HepG2 (cell line): ENCODE measurements at regions not wholly inside any gene's neighbourhood (a gene's known extent, or its start where the extent isn't known, plus 50 kb on each side); places are given as distances from the start of the nearest gene placed in this dataset.

Source experiments
- ATAC-seq: fragments of 200-7000 bp; cut with Tn5 transposase; 3 replicates; pipeline ENCODE4 v1.9.1; 2020; ENCODE audit warnings: mild to moderate bottlenecking, moderate library complexity
- BruUV-seq: library from RNA; stranded (reverse); fragments of 400-500 nt; replicated peaks from 2 replicates; lab custom pipeline; 2021; lab: Mats Ljungman, UMichigan
- CTCF ChIA-PET: fragments of 300-600 bp; formaldehyde crosslinking; extraction: SDS; loops from one replicate; lab custom pipeline; 2021; ENCODE audit warnings: low total read pairs, inconsistent platforms, low intra/inter-chr PET ratio; lab: Yijun Ruan, JAX
- POLR2A ChIA-PET: fragments of 350-600 bp; sonication (Branson Sonifier 250); formaldehyde crosslinking; loops from one replicate; lab custom pipeline; 2020; ENCODE audit warnings: antibody characterized with exemption, inconsistent platforms; lab: Yijun Ruan, JAX
- DNase-seq: peaks from one replicate; pipeline ENCODE4 v3.0.0-alpha.2; 2015; ENCODE audit warnings: low spot score
- FAIRE-seq: peaks from 3 replicates; lab custom pipeline; 2011; peaks lifted over from hg19 to GRCh38; lab: Jason Lieb, UNC
- H2AFZ ChIP-seq: one replicate; pipeline ENCODE4 v1.6.1; 2011; ENCODE audit warnings: low read length, inconsistent platforms
- H3K27ac ChIP-seq: fragments of 300-600 bp; 3 replicates; pipeline ENCODE4 v1.8.0; 2011; ENCODE audit warnings: mixed run types, mild to moderate bottlenecking, mixed read lengths, low read length, inconsistent platforms; ENCODE audit not compliant: insufficient read depth; ENCODE audit errors: extremely low read length
- H3K27me3 ChIP-seq, 2 experiments: fragments of 200-600 bp in 1 of 2; 2 replicates in 1 of 2; 3 replicates in 1 of 2; pipeline versions ENCODE4 v1.6.0 to v1.8.0; 2011; ENCODE audit warnings: low read length in 2 of 2, mild to moderate bottlenecking in 2 of 2, moderate library complexity in 2 of 2, inconsistent platforms in 1 of 2; ENCODE audit not compliant: insufficient read depth in 2 of 2, control insufficient read depth in 1 of 2
- H3K36me3 ChIP-seq, 2 experiments: fragments of 200-600 bp in 1 of 2; replicated peaks in 1 of 2; 2 replicates in 1 of 2; 3 replicates in 1 of 2; pipeline versions ENCODE4 v1.5.1 to v1.8.0; 2011; ENCODE audit warnings: low read length in 2 of 2, inconsistent platforms in 1 of 2; ENCODE audit not compliant: insufficient read depth in 2 of 2, control insufficient read depth in 1 of 2
- H3K4me1 ChIP-seq: 2 replicates; pipeline ENCODE4 v1.5.1; 2012; ENCODE audit warnings: low read length, inconsistent platforms; ENCODE audit not compliant: insufficient read depth
- H3K4me2 ChIP-seq: 2 replicates; pipeline ENCODE4 v1.6.0; 2011; ENCODE audit warnings: low read depth, low read length, inconsistent platforms
- H3K4me3 ChIP-seq, 3 experiments: fragments of 200-600 bp in 1 of 3; sonication (generic), shearing (Covaris generic) in 1 of 3; replicated peaks in 1 of 3; 2 replicates each; pipeline ENCODE4 v1.5.1; 2011 to 2016; ENCODE audit warnings: low read length in 3 of 3, inconsistent platforms in 2 of 3, low read depth in 2 of 3, mild to moderate bottlenecking in 2 of 3, control low read depth in 1 of 3, mixed read lengths in 1 of 3; ENCODE audit not compliant: insufficient read depth in 1 of 3
- H3K79me2 ChIP-seq: one replicate; pipeline ENCODE4 v1.6.1; 2011; ENCODE audit warnings: low read length, inconsistent platforms; ENCODE audit not compliant: insufficient read depth
- H3K9ac ChIP-seq: 2 replicates; pipeline ENCODE4 v1.6.0; 2011; ENCODE audit warnings: mild to moderate bottlenecking, low read depth, low read length, inconsistent platforms; ENCODE audit not compliant: insufficient read depth
- H3K9me3 ChIP-seq: 2 replicates; pipeline ENCODE4 v1.5.1; 2012; ENCODE audit warnings: mild to moderate bottlenecking, low read length
- H4K20me1 ChIP-seq: 2 replicates; pipeline ENCODE4 v1.6.0; 2011; ENCODE audit warnings: inconsistent platforms, mild to moderate bottlenecking, low read length, moderate library complexity; ENCODE audit not compliant: insufficient read depth
- ARNTL ChIP-seq: sonication (generic); formaldehyde crosslinking; IDR thresholded peaks from 2 replicates; pipeline ENCODE4 v1.4.0; 2020; ENCODE audit warnings: mild to moderate bottlenecking, missing genetic modification reagents
- FOXJ3 ChIP-seq: sonication (generic); formaldehyde crosslinking; IDR thresholded peaks from 2 replicates; pipeline ENCODE4 v1.4.0; 2020; ENCODE audit warnings: missing genetic modification reagents, mild to moderate bottlenecking, borderline replicate concordance
- GABPA ChIP-seq, 2 experiments: IDR thresholded peaks; 2 replicates each; pipeline ENCODE4 v1.6.1; 2011 to 2016; ENCODE audit warnings: low read depth in 2 of 2, low read length in 1 of 2, missing biosample characterization in 1 of 2, missing genetic modification characterization in 1 of 2
- MED8 ChIP-seq: sonication (generic); formaldehyde crosslinking; IDR thresholded peaks from 2 replicates; pipeline ENCODE4 v1.8.1; 2023; ENCODE audit warnings: mild to moderate bottlenecking, missing genetic modification reagents; ENCODE audit not compliant: insufficient replicate concordance
- NCOA5 ChIP-seq: sonication (generic); formaldehyde crosslinking; IDR thresholded peaks from 2 replicates; pipeline ENCODE4 v1.4.0; 2020; ENCODE audit warnings: missing genetic modification reagents
- NR2F2 ChIP-seq: IDR thresholded peaks from 2 replicates; pipeline ENCODE4 v1.6.1; 2012; ENCODE audit warnings: low read depth, inconsistent platforms, borderline replicate concordance
- SMARCC2 ChIP-seq: fragments of 450-650 bp; IDR thresholded peaks from 2 replicates; pipeline ENCODE4 v1.6.1; 2017; ENCODE audit warnings: antibody characterized with exemption, mild to moderate bottlenecking
- TERF1 ChIP-seq: sonication (generic); formaldehyde crosslinking; IDR thresholded peaks from 2 replicates; pipeline ENCODE4 v1.8.0; 2022; ENCODE audit warnings: mild to moderate bottlenecking, missing genetic modification reagents, moderate library complexity
- TRAFD1 ChIP-seq: sonication (generic); formaldehyde crosslinking; IDR thresholded peaks from 2 replicates; pipeline ENCODE4 v1.5.1; 2020; ENCODE audit warnings: missing genetic modification reagents, mild to moderate bottlenecking, borderline replicate concordance
- ZBTB14 ChIP-seq: sonication (generic); formaldehyde crosslinking; IDR thresholded peaks from 2 replicates; pipeline ENCODE4 v1.4.0; 2020; ENCODE audit warnings: missing genetic modification reagents
- ZFAT ChIP-seq: sonication (generic); formaldehyde crosslinking; conservative IDR thresholded peaks from 2 replicates; pipeline ENCODE4 v1.8.1; 2023; ENCODE audit warnings: missing genetic modification reagents, inconsistent platforms
- ZFP62 ChIP-seq: sonication (generic); formaldehyde crosslinking; IDR thresholded peaks from 2 replicates; pipeline ENCODE4 v1.4.0; 2020; ENCODE audit warnings: missing genetic modification reagents
- ZFP90 ChIP-seq: sonication (generic); formaldehyde crosslinking; IDR thresholded peaks from 2 replicates; pipeline ENCODE4 v1.8.0; 2022; ENCODE audit warnings: missing genetic modification reagents, mild to moderate bottlenecking, inconsistent platforms, borderline replicate concordance
- ZNF333 ChIP-seq: sonication (generic); formaldehyde crosslinking; IDR thresholded peaks from 2 replicates; pipeline ENCODE4 v1.4.0; 2020; ENCODE audit warnings: mild to moderate bottlenecking, missing genetic modification reagents, borderline replicate concordance
- ZNF530 ChIP-seq: sonication (generic); formaldehyde crosslinking; IDR thresholded peaks from 2 replicates; pipeline ENCODE4 v1.5.0; 2020; ENCODE audit warnings: low read depth, mild to moderate bottlenecking, missing genetic modification reagents
- ZNF597 ChIP-seq: sonication (generic); formaldehyde crosslinking; IDR thresholded peaks from 2 replicates; pipeline ENCODE4 v1.5.0; 2020; ENCODE audit warnings: missing genetic modification reagents
- ZNF75D ChIP-seq: sonication (generic); formaldehyde crosslinking; IDR thresholded peaks from 2 replicates; pipeline ENCODE4 v1.8.1; 2023; ENCODE audit warnings: missing genetic modification reagents, mild to moderate bottlenecking, borderline replicate concordance
- WGBS: methylation state at CpG from one replicate; pipeline ENCODE4 v1.1.6; 2017; ENCODE audit warnings: low lambda C conversion rate; 5-methylcytosine and 5-hydroxymethylcytosine counted together
- in situ Hi-C: cut with HindIII; loops from 2 replicates; pipeline ENCODE4 v1.10.0; 2017; ENCODE audit warnings: low pct_unique_long_range_greater_than_20kb; ENCODE audit not compliant: extremely low pct_ligation_motif_present
- intact Hi-C: fragments of 100-400 bp; cut with micrococcal nuclease; formaldehyde crosslinking; loops from one replicate; pipeline ENCODE4 v1.10.0; 2022; ENCODE audit not compliant: unreplicated experiment

- no peak for TF ChIP-seq GABPA (IDR thresholded peaks at IDR 0.05; ENCODE audit: low read depth, low read length)
- TF ChIP-seq GABPA (CRISPR knock-in tag; IDR thresholded peaks at IDR 0.05; ENCODE audit: low read depth) = no peak
- TF ChIP-seq ZNF333 = no peak
- no peak for TF ChIP-seq FOXJ3
- no peak for TF ChIP-seq ZNF75D
- no peak for TF ChIP-seq ARNTL (CRISPR knock-in tag)
- no peak for TF ChIP-seq ZBTB14 (CRISPR knock-in tag)
Observed at GRCh38 chr10:4371691-4372295, 454.2 kb upstream of the AKR1E2 start (continued).

GRCh38 chr10:4370376-4370775 is 455.6 kb upstream of the AKR1E2 start:
- Histone ChIP-seq H3K4me1 (no peaks in the 10 kb centered on the region), H4K20me1 (no peaks in the 10 kb centered on the region), H3K27ac (no peak overlapping the region), H3K79me2 (no peaks in the 10 kb centered on the region), H3K9me3 (no peaks in the 10 kb centered on the region), H3K4me2 (no peak overlapping the region), H3K4me3 (no peak overlapping the region), H3K27me3 (no peaks in the 10 kb centered on the region), H3K9ac (no peak overlapping the region), H2AFZ (no peak overlapping the region), H3K36me3 (no peaks in the 10 kb centered on the region)
- in situ Hi-C loops = no loop called here
- no peak for ATAC-seq
- 10% methylated on average over 1 of the region's 1 CpG for WGBS
- ChIA-PET CTCF (no interaction called here), POLR2A (no interaction called here)
- intact Hi-C loops = no loop called here
- no peak for FAIRE-seq
- no TSS peak for BruUV-seq
- no peak for DNase-seq
- TF ChIP-seq ZFAT (CRISPR knock-in tag) (no peak), ZFP90 (CRISPR knock-in tag) (no peak), MED8 (no peak), NCOA5 (no peak), ZFP62 (CRISPR knock-in tag) (no peak), ZNF530 (CRISPR knock-in tag) (no peak), ZNF597 (no peak), TERF1 (CRISPR knock-in tag) (no peak), NR2F2 (no peak), SMARCC2 (no peak), TRAFD1 (CRISPR knock-in tag) (no peak)
